SK-N-SH (cell line): ENCODE measurements at regions not wholly inside any gene's neighbourhood (a gene's known extent, or its start where the extent isn't known, plus 50 kb on each side); places are given as distances from the start of the nearest gene placed in this dataset.
"Not testable (repeated sequence)": the region's sequence is repeated elsewhere in the genome, so short reads cannot be mapped to it uniquely, and the experiment has no call there.

Source experiments
- CTCF ChIA-PET: fragments of 300-600, 350-600 bp; formaldehyde crosslinking; extraction: SDS; loops from one replicate; lab custom pipeline; 2021; lab: Yijun Ruan, JAX
- POLR2A ChIA-PET: fragments of 350-600 bp; sonication (Branson Sonifier 250); formaldehyde crosslinking; extraction: SDS; loops from one replicate; lab custom pipeline; 2020; ENCODE audit warnings: antibody characterized with exemption, inconsistent platforms; lab: Yijun Ruan, JAX
- DNase-seq: peaks from one replicate; pipeline ENCODE4 v3.0.0; 2012
- H2AFZ ChIP-seq: fragments of 200-600 bp; sonication (generic); 2 replicates; pipeline ENCODE4 v1.8.1; 2016; ENCODE audit warnings: antibody characterized with exemption, mild to moderate bottlenecking, low read depth
- H3F3A ChIP-seq: fragments of 200-600 bp; sonication (generic); replicated peaks from 2 replicates; pipeline ENCODE3; 2016; ENCODE audit warnings: antibody characterized with exemption, mild to moderate bottlenecking; ENCODE audit not compliant: insufficient read depth
- H3K27ac ChIP-seq, 2 experiments: fragments of 200-500 bp in 1 of 2; fragments of 200-600 bp in 1 of 2; sonication (Bioruptor generic) in 1 of 2; sonication (generic), shearing (Covaris generic) in 1 of 2; 2 replicates each; pipeline versions ENCODE4 v1.5.1 to v1.6.1; 2014 to 2016; ENCODE audit warnings: low read depth in 2 of 2, inconsistent platforms in 1 of 2, low read length in 1 of 2, mild to moderate bottlenecking in 1 of 2, mixed read lengths in 1 of 2
- H3K27me3 ChIP-seq: fragments of 200-600 bp; sonication (generic), shearing (Covaris generic); 2 replicates; pipeline ENCODE4 v1.6.1; 2016; ENCODE audit warnings: mixed run types; ENCODE audit not compliant: insufficient read depth
- H3K36me3 ChIP-seq, 2 experiments: fragments of 200-500 bp in 1 of 2; fragments of 200-600 bp in 1 of 2; sonication (Bioruptor generic) in 1 of 2; sonication (generic) in 1 of 2; replicated peaks in 1 of 2; 2 replicates each; pipeline versions ENCODE3 to v1.5.1; 2014 to 2016; ENCODE audit warnings: low read length in 1 of 2, mild to moderate bottlenecking in 1 of 2; ENCODE audit not compliant: insufficient read depth in 2 of 2, control insufficient read depth in 1 of 2
- H3K4me1 ChIP-seq, 2 experiments: fragments of 200-500 bp in 1 of 2; fragments of 200-600 bp in 1 of 2; sonication (Bioruptor generic) in 1 of 2; sonication (generic), shearing (Covaris generic) in 1 of 2; 2 replicates each; pipeline versions ENCODE4 v1.5.1 to v1.6.1; 2014 to 2016; ENCODE audit warnings: low read depth in 1 of 2, low read length in 1 of 2, mixed run types in 1 of 2; ENCODE audit not compliant: insufficient read depth in 2 of 2, control insufficient read depth in 1 of 2
- H3K4me2 ChIP-seq: fragments of 200-600 bp; sonication (generic), shearing (Covaris generic); 2 replicates; pipeline ENCODE4 v1.6.1; 2017; ENCODE audit warnings: mixed run types
- H3K4me3 ChIP-seq, 2 experiments: fragments of 200-500 bp in 1 of 2; fragments of 200-600 bp in 1 of 2; sonication (Bioruptor generic) in 1 of 2; sonication (generic), shearing (Covaris generic) in 1 of 2; 2 replicates each; pipeline versions ENCODE4 v1.5.1 to v1.8.1; 2014 to 2016; ENCODE audit warnings: low read depth in 2 of 2, inconsistent platforms in 1 of 2, low read length in 1 of 2, mild to moderate bottlenecking in 1 of 2, mixed read lengths in 1 of 2, moderate library complexity in 1 of 2
- H3K79me2 ChIP-seq: fragments of 200-600 bp; sonication (generic); 2 replicates; pipeline ENCODE4 v1.8.1; 2017; ENCODE audit warnings: mild to moderate bottlenecking; ENCODE audit not compliant: insufficient read depth
- H3K9ac ChIP-seq: fragments of 200-600 bp; sonication (generic); 2 replicates; pipeline ENCODE4 v1.6.1; 2017; ENCODE audit warnings: mixed run types
- H3K9me2 ChIP-seq: fragments of 200-600 bp; sonication (generic); 2 replicates; pipeline ENCODE4 v1.6.1; 2017; ENCODE audit warnings: mixed run types
- H3K9me3 ChIP-seq: fragments of 200-600 bp; sonication (generic); 2 replicates; pipeline ENCODE4 v1.6.1; 2017; ENCODE audit warnings: mixed run types, mild to moderate bottlenecking, moderate library complexity
- H4K20me1 ChIP-seq: fragments of 200-600 bp; sonication (generic); 2 replicates; pipeline ENCODE4 v1.6.1; 2017; ENCODE audit warnings: mild to moderate bottlenecking, mixed run types; ENCODE audit not compliant: insufficient read depth
- ELF1 ChIP-seq: IDR thresholded peaks from 2 replicates; pipeline ENCODE4 v1.4.0; 2012
- EP300 ChIP-seq, 2 experiments: IDR thresholded peaks; 2 replicates each; pipeline versions ENCODE4 v1.4.0 to v1.6.1; 2012; ENCODE audit warnings: borderline replicate concordance in 1 of 2, low read depth in 1 of 2, low read length in 1 of 2
- FOXM1 ChIP-seq: IDR thresholded peaks from 2 replicates; pipeline ENCODE4 v1.4.0; 2012; ENCODE audit warnings: low read depth, mild to moderate bottlenecking
- GABPA ChIP-seq: IDR thresholded peaks from 2 replicates; pipeline ENCODE4 v1.4.0; 2012; ENCODE audit warnings: low read depth, mild to moderate bottlenecking
- GATA2 ChIP-seq: sonication (generic); formaldehyde crosslinking; IDR thresholded peaks from 2 replicates; pipeline ENCODE4 v1.5.0; 2020; ENCODE audit warnings: mild to moderate bottlenecking, missing genetic modification reagents
- MEF2A ChIP-seq: IDR thresholded peaks from 2 replicates; pipeline ENCODE4 v1.4.0; 2012; ENCODE audit warnings: low read depth, borderline replicate concordance
- NRF1 ChIP-seq: IDR thresholded peaks from 2 replicates; pipeline ENCODE4 v1.6.1; 2012; ENCODE audit warnings: low read depth, mild to moderate bottlenecking, low read length
- POLR2AphosphoS5 ChIP-seq: IDR thresholded peaks from 2 replicates; pipeline ENCODE4 v1.6.1; 2012; ENCODE audit warnings: low read depth, low read length
- SIN3A ChIP-seq: IDR thresholded peaks from 2 replicates; pipeline ENCODE4 v1.6.1; 2012; ENCODE audit warnings: low read depth, mild to moderate bottlenecking, low read length, moderate library complexity, borderline replicate concordance
- SMC3 ChIP-seq: IDR thresholded peaks from 2 replicates; pipeline ENCODE4 v1.6.1; 2012; ENCODE audit warnings: low read depth, low read length, improper control_type of control experiment
- TEAD4 ChIP-seq: IDR thresholded peaks from 2 replicates; pipeline ENCODE4 v1.4.0; 2012; ENCODE audit warnings: mild to moderate bottlenecking, borderline replicate concordance; ENCODE audit not compliant: insufficient read depth
- USF1 ChIP-seq: IDR thresholded peaks from 2 replicates; pipeline ENCODE4 v1.4.0; 2012; ENCODE audit warnings: low read depth, borderline replicate concordance
- USF2 ChIP-seq: fragments of 150-350 bp; IDR thresholded peaks from 2 replicates; pipeline ENCODE4 v1.6.1; 2017; ENCODE audit warnings: antibody characterized with exemption, low read length, low read depth, borderline replicate concordance
- WGBS: methylation state at CpG from one replicate; pipeline ENCODE4 v1.1.6; 2017; ENCODE audit warnings: low lambda C conversion rate; 5-methylcytosine and 5-hydroxymethylcytosine counted together
- TF ChIP-seq, protein P1 (sequence below): IDR thresholded peaks from 2 replicates; pipeline ENCODE4 v1.6.1; 2012; ENCODE audit warnings: mild to moderate bottlenecking, low read depth, low read length, moderate library complexity
- TF ChIP-seq, protein P2 (sequence below): IDR thresholded peaks from 2 replicates; pipeline ENCODE4 v1.4.0; 2012; ENCODE audit warnings: low read depth, borderline replicate concordance

- Histone ChIP-seq H2AFZ (no peak overlapping the region), H3K27ac (no peak overlapping the region), H3K9me3 (no peaks in the 10 kb centered on the region), H3K4me3 (no peak overlapping the region), H3K27me3 (no peaks in the 10 kb centered on the region), H3K36me3 (no peaks in the 10 kb centered on the region), H3K4me2 (no peak overlapping the region), H3K9me2 (no peaks in the 10 kb centered on the region), H3K4me1 (no peaks in the 10 kb centered on the region), H3K79me2 (no peaks in the 10 kb centered on the region), H3K9ac (no peak overlapping the region), H4K20me1 (no peaks in the 10 kb centered on the region), H3F3A (no peaks in the 10 kb centered on the region)
- WGBS = 3% methylated on average over 1 of the region's 1 CpG
- POLR2A ChIA-PET = no interaction called here
- no peak for DNase-seq
- TF ChIP-seq MEF2A (no peak), POLR2AphosphoS5 (no peak), SIN3A (no peak)
- CTCF ChIA-PET = no interaction called here
Observed at GRCh38 chr18:72991379-72991778, 123.6 kb upstream of the NETO1 start.

DNA sequence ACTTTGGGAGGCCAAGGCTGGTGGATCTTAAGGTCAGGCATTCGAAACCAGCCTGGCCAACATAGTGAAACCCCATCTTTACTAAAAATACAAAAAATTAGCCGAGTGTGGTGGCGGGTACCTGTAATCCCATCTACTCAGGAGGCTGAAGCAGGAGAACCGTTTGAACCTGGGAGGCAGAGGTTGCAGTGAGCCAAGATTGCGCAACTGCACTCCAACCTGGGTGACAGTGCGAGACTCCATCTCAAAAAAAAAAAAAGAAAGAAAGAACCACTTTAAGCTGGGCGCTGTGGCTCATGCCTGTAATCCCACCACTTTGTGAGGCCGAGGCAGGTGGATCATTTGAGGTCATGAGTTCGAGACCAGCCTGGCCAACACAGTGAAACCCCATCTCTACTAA is 119.8 kb upstream of the NETO1 start:
- H3K4me2 ChIP-seq, H3K4me1 ChIP-seq, H3F3A ChIP-seq, H3K4me3 ChIP-seq, H3K9ac ChIP-seq, H3K9me3 ChIP-seq, H4K20me1 ChIP-seq, H2AFZ ChIP-seq, POLR2A ChIA-PET, H3K36me3 ChIP-seq, H3K27ac ChIP-seq, H3K27me3 ChIP-seq, DNase-seq, H3K79me2 ChIP-seq, H3K9me2 ChIP-seq, CTCF ChIA-PET: not testable (repeated sequence)
- 3% methylated on average over 9 of the region's 9 CpGs for WGBS

GRCh38 chr18:72986103-72986502 is 118.3 kb upstream of the NETO1 start:
- Histone ChIP-seq H3K79me2 (no peaks in the 10 kb centered on the region), H3K27me3 (no peaks in the 10 kb centered on the region), H3K9me2 (no peaks in the 10 kb centered on the region)
- POLR2A ChIA-PET = no interaction called here
- no peak for TF ChIP-seq FOXM1
- no peak for TF ChIP-seq GATA2
- TF ChIP-seq, protein P1, sequence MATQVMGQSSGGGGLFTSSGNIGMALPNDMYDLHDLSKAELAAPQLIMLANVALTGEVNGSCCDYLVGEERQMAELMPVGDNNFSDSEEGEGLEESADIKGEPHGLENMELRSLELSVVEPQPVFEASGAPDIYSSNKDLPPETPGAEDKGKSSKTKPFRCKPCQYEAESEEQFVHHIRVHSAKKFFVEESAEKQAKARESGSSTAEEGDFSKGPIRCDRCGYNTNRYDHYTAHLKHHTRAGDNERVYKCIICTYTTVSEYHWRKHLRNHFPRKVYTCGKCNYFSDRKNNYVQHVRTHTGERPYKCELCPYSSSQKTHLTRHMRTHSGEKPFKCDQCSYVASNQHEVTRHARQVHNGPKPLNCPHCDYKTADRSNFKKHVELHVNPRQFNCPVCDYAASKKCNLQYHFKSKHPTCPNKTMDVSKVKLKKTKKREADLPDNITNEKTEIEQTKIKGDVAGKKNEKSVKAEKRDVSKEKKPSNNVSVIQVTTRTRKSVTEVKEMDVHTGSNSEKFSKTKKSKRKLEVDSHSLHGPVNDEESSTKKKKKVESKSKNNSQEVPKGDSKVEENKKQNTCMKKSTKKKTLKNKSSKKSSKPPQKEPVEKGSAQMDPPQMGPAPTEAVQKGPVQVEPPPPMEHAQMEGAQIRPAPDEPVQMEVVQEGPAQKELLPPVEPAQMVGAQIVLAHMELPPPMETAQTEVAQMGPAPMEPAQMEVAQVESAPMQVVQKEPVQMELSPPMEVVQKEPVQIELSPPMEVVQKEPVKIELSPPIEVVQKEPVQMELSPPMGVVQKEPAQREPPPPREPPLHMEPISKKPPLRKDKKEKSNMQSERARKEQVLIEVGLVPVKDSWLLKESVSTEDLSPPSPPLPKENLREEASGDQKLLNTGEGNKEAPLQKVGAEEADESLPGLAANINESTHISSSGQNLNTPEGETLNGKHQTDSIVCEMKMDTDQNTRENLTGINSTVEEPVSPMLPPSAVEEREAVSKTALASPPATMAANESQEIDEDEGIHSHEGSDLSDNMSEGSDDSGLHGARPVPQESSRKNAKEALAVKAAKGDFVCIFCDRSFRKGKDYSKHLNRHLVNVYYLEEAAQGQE = no peak
- TF ChIP-seq TEAD4 = no peak
- TF ChIP-seq USF1 = no peak
- no peak for TF ChIP-seq POLR2AphosphoS5
- TF ChIP-seq NRF1 = no peak
- TF ChIP-seq, protein P2, sequence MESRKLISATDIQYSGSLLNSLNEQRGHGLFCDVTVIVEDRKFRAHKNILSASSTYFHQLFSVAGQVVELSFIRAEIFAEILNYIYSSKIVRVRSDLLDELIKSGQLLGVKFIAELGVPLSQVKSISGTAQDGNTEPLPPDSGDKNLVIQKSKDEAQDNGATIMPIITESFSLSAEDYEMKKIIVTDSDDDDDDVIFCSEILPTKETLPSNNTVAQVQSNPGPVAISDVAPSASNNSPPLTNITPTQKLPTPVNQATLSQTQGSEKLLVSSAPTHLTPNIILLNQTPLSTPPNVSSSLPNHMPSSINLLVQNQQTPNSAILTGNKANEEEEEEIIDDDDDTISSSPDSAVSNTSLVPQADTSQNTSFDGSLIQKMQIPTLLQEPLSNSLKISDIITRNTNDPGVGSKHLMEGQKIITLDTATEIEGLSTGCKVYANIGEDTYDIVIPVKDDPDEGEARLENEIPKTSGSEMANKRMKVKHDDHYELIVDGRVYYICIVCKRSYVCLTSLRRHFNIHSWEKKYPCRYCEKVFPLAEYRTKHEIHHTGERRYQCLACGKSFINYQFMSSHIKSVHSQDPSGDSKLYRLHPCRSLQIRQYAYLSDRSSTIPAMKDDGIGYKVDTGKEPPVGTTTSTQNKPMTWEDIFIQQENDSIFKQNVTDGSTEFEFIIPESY = no peak
- TF ChIP-seq EP300 (IDR thresholded peaks at IDR 0.05; ENCODE audit: borderline replicate concordance in 1 of 2, low read depth in 1 of 2, low read length in 1 of 2) = no peak
- no peak for TF ChIP-seq ELF1
- TF ChIP-seq USF2 = no peak
- no peak for TF ChIP-seq SMC3
- no peak for TF ChIP-seq GABPA
- TF ChIP-seq, all 33 proteins: peak for 0
- no peaks in the 10 kb centered on the region for H4K20me1 ChIP-seq
- no peak overlapping the region for H2AFZ ChIP-seq
- H3K9me3 ChIP-seq = 0 out of 2 replicates have a peak, but pooled peaks cover 5% of the 10 kb centered on the region
- no peaks in the 10 kb centered on the region for H3K36me3 ChIP-seq
- CTCF ChIA-PET = no interaction called here
- DNase-seq = no peak
- WGBS = 3% methylated on average over 1 of the region's 1 CpG
- H3K4me2 ChIP-seq = no peak overlapping the region
- H3F3A ChIP-seq = no peaks in the 10 kb centered on the region
- H3K9ac ChIP-seq = no peak overlapping the region
- no peak overlapping the region for H3K4me3 ChIP-seq
- H3K27ac ChIP-seq = no peak overlapping the region
- no peaks in the 10 kb centered on the region for H3K4me1 ChIP-seq
